ENCODE measurements at regions not wholly inside any gene's neighbourhood (a gene's known extent, or its start where the extent isn't known, plus 50 kb on each side); places are given as distances from the start of the nearest gene placed in this dataset.
"Not testable (repeated sequence)": the region's sequence is repeated elsewhere in the genome, so short reads cannot be mapped to it uniquely, and the experiment has no call there.

GRCh38 chr3:88508818-88509217 is 359.1 kb downstream of the C3orf38 start:
- H3K9ac ChIP-seq (ENCODE audit: low read depth, low read length); H4K5ac ChIP-seq (ENCODE audit: low read depth, low read length); H3K4me2 ChIP-seq (ENCODE audit: low read depth, low read length); H3K27ac ChIP-seq (ENCODE audit: insufficient read depth, low read length); H4K91ac ChIP-seq (ENCODE audit: insufficient read depth, low read depth, low read length); H3K9me1 ChIP-seq (ENCODE audit: insufficient read depth, low read length); H2BK120ac ChIP-seq (ENCODE audit: low read depth, low read length); BruUV-seq (replicated peaks); H2BK20ac ChIP-seq (ENCODE audit: low read depth, low read length); H3K14ac ChIP-seq (replicated peaks; ENCODE audit: low read depth, low read length); H3K4ac ChIP-seq (ENCODE audit: low read depth, low read length); dilution Hi-C loops (cut with HindIII; ENCODE audit: low sequenced_read_pairs, unreplicated experiment); H3K23ac ChIP-seq (ENCODE audit: low read depth, low read length); H3K4me1 ChIP-seq (ENCODE audit: control insufficient read depth, insufficient read depth, low read length); H3K27me3 ChIP-seq (ENCODE audit: control insufficient read depth, insufficient read depth, low read length); ATAC-seq (ENCODE audit: low read depth); H3K79me1 ChIP-seq (ENCODE audit: low read depth in 1 of 2, low read length in 2 of 2); H4K20me1 ChIP-seq (ENCODE audit: insufficient read depth, low read length); POLR2A ChIA-PET (ENCODE audit: unreplicated experiment); in situ Hi-C loops (cut with MboI; ENCODE audit: low sequenced_read_pairs); H3K4me3 ChIP-seq (ENCODE audit: insufficient read depth, low read depth, low read length); H2AK9ac ChIP-seq (replicated peaks; ENCODE audit: low read depth, low read length, poor library complexity); H3K36me3 ChIP-seq (ENCODE audit: control insufficient read depth, insufficient read depth, low read length); intact Hi-C loops (cut with micrococcal nuclease); DNase-seq; H2BK15ac ChIP-seq (ENCODE audit: low read depth, low read length); H2AK5ac ChIP-seq (ENCODE audit: low read depth, low read length); H2BK5ac ChIP-seq (ENCODE audit: low read depth, low read length, poor library complexity, severe bottlenecking); H3K9me3 ChIP-seq (ENCODE audit: control insufficient read depth, insufficient read depth, low read length); H2AFZ ChIP-seq (replicated peaks; ENCODE audit: low read length, poor library complexity); CTCF ChIA-PET; H4K8ac ChIP-seq (ENCODE audit: low read depth in 2 of 2, low read length in 2 of 2); H3K56ac ChIP-seq (ENCODE audit: extremely low read depth, insufficient read depth, low read length); H3K18ac ChIP-seq (ENCODE audit: low read depth, low read length): not testable (repeated sequence)
- WGBS, 2 experiments (ENCODE audit: extremely low coverage in 2 of 2, insufficient read length in 1 of 2), result 90% methylated on average over 2 of the region's 15 CpGs; no CpG with 5 or more reads in 1 of the 2 experiments

Data from IMR-90 (cell line).